ENCODE measurements at regions not wholly inside any gene's neighbourhood (a gene's known extent, or its start where the extent isn't known, plus 50 kb on each side); places are given as distances from the start of the nearest gene placed in this dataset.

DNA sequence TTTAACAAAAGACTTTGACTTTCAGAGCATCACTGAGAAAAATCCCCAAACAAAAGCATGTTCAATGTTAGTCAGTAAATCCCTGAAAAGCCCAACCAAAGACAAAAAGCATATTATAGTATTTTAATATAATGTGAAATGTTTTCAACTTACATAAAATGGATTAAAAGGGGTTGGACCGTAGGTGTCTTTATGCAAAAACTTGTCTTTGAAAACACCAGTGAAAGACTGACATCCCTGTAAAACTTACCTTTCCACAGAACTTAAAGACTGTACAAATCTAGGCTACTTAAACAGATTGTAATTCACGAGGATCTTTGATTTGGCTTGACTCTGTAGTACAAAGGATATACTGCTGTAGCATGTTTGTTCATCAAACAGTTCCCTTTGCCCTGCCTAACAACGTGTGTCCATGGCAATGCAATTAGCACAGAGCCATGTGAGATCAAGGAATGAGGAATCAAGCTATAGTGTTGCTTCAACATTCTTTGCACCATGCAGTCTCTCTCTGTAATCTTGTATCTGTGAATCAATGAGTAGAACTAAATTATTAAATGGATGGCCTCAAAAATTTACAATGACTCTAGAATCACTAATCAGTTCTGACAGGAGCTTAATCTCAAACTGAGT lies 138.5 kb upstream of the SYT1 start:
- ChIA-PET POLR2A (no interaction called here), CTCF (no interaction called here)
- Mint-ChIP-seq H3K4me3 (no peak overlapping the region), H3K9me3 (ENCODE audit: low read depth) (peaks cover 4% of the 10 kb centered on the region), H3K36me3 (ENCODE audit: low read depth) (no peaks in the 10 kb centered on the region), H3K27me3 (no peaks in the 10 kb centered on the region), H3K27ac (no peak overlapping the region), H3K4me1 (no peaks in the 10 kb centered on the region)
- ATAC-seq: no peak
- intact Hi-C loops (cut with DNase I, micrococcal nuclease): no loop called here
- DNase-seq: no peak

DNA sequence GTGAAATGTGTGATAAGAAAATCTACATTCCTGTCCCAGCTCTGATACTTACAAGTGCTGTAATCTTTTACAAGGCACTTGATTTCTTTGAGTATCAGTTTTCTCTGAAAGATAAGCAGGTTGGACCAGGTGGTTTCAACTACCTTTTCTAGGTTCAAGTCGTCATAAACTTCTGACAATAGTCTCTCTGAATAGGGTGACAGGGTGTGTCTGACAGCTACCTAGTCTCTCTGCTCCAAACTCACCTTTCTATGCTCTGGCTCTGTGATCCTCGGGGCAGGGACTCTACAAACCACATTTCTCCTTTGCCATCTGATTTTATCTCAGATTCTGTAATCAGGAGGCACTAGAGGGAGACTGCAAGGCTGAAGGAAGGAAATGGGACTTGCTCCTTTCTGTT lies 137.7 kb upstream of the SYT1 start:
- POLR2A ChIA-PET: no interaction called here
- Mint-ChIP-seq H3K4me3 (no peak overlapping the region), H3K4me1 (no peaks in the 10 kb centered on the region), H3K27ac (no peak overlapping the region), H3K36me3 (ENCODE audit: low read depth) (no peaks in the 10 kb centered on the region), H3K9me3 (ENCODE audit: low read depth) (peaks cover 4% of the 10 kb centered on the region), H3K27me3 (no peaks in the 10 kb centered on the region)
- intact Hi-C loops (cut with DNase I, micrococcal nuclease): no loop called here
- CTCF ChIA-PET: no interaction called here
- DNase-seq (no peak), ATAC-seq (no peak)

DNA sequence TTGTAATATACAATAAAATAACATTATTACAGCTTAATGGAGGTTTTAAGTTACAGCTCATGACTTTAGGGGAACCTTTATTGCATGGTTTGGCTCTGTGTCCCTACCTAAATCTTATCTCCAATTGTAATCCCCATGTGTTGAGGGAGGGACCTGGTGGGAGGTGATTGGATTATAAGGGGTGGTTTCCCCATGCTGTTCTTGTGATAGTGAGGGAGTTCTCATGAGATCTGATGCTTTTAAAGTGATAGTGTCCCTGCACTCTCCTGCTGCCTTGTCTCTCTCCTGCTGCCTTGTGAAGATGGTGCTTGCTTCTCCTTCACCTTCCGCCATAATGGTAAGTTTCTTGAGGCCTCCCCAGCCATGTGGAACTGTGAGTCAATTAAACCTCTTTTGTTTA lies 132.1 kb upstream of the SYT1 start:
- intact Hi-C loops (cut with DNase I, micrococcal nuclease): no loop called here
- Mint-ChIP-seq H3K4me1 (no peaks in the 10 kb centered on the region), H3K27me3 (no peaks in the 10 kb centered on the region), H3K27ac (no peak overlapping the region), H3K36me3 (ENCODE audit: low read depth) (no peaks in the 10 kb centered on the region), H3K4me3 (no peak overlapping the region), H3K9me3 (ENCODE audit: low read depth) (no peaks in the 10 kb centered on the region)
- no peak for DNase-seq
- ChIA-PET POLR2A (no interaction called here), CTCF (interaction anchor here (0.7 kb wide), 1 partner anchor 77 kb away, joined by 5 read pairs; no protein-coding TSS in a partner anchor)
- ATAC-seq: no peak

DNA sequence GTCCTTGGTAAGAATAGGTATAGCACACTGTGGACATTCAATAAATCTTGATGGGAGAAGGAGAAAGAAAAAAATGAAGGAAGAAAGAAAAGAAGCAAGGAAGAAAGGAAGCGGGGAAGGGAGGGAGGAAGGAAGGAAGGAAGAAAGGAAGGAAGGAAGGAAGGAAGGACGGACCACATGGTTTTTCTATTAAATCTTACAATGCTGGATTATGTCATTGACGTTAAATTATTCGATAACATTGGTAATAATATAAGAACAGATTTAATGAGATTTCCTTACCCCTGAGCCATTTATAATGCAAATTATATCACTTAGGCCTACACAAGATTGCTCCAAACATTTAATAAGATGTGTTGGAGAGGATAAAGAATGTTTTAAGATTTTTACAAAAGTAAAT lies 124.9 kb upstream of the SYT1 start:
- CTCF ChIA-PET: no interaction called here
- Mint-ChIP-seq H3K27me3 (no peaks in the 10 kb centered on the region), H3K27ac (no peak overlapping the region), H3K4me1 (no peaks in the 10 kb centered on the region), H3K4me3 (no peak overlapping the region), H3K36me3 (ENCODE audit: low read depth) (no peaks in the 10 kb centered on the region), H3K9me3 (ENCODE audit: low read depth) (peaks cover 6% of the 10 kb centered on the region)
- intact Hi-C loops (cut with DNase I, micrococcal nuclease): no loop called here
- POLR2A ChIA-PET: no interaction called here
- DNase-seq: no peak
- no peak for ATAC-seq

DNA sequence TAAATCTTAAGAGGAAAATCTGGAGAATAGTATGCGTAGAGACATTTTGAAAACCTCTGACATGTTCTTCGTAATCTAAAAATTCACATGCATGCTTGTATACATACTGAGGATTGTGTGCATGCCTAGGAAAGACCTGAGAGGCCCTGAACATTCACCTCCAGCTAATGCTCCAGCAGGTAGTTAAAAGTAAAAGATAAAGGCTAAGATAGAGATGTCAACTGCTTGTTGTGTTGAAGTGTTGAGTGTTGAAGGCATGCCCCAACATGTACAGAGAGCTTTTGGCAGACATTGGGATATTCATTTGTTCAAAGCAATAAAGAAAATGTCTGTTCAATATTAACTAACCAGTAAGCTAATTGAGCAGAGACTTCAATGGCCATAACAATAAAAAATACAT lies 118.6 kb upstream of the SYT1 start:
- Mint-ChIP-seq H3K4me1 (no peaks in the 10 kb centered on the region), H3K4me3 (no peak overlapping the region), H3K36me3 (ENCODE audit: low read depth) (no peaks in the 10 kb centered on the region), H3K9me3 (ENCODE audit: low read depth) (peaks cover 15% of the 10 kb centered on the region), H3K27ac (no peak overlapping the region), H3K27me3 (no peaks in the 10 kb centered on the region)
- DNase-seq: no peak
- ChIA-PET CTCF (no interaction called here), POLR2A (no interaction called here)
- no peak for ATAC-seq
- intact Hi-C loops (cut with DNase I, micrococcal nuclease): no loop called here

DNA sequence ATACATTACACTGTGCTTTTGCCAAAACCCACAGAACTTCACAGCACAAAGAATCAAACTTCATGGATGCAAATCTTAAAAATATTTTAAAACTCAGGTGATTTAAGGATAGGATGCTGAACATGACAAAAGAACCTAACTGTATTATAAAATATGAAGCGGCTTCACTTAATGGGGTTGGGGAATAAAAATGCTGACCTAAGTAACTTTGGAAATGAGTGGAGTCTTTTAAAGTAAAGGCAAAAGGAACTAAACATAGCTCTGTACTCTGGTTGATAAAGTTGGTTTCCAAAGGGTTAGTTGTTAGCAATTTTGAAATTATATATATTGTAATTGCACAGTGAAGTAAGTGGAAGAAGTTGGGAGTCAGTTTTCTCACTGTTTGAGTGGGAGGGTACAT lies 111.5 kb upstream of the SYT1 start:
- no peaks in the 10 kb centered on the region for H3K4me1 Mint-ChIP-seq
- H3K9me3 Mint-ChIP-seq (ENCODE audit: low read depth): peaks cover 13% of the 10 kb centered on the region
- CTCF ChIA-PET: no interaction called here
- H3K4me3 Mint-ChIP-seq: no peak overlapping the region
- POLR2A ChIA-PET: no interaction called here
- H3K27ac Mint-ChIP-seq: no peak overlapping the region
- DNase-seq (no peak), ATAC-seq (no peak)
- H3K36me3 Mint-ChIP-seq (ENCODE audit: low read depth): no peaks in the 10 kb centered on the region
- H3K27me3 Mint-ChIP-seq: no peaks in the 10 kb centered on the region
- intact Hi-C loops (cut with DNase I, micrococcal nuclease): no loop called here

DNA sequence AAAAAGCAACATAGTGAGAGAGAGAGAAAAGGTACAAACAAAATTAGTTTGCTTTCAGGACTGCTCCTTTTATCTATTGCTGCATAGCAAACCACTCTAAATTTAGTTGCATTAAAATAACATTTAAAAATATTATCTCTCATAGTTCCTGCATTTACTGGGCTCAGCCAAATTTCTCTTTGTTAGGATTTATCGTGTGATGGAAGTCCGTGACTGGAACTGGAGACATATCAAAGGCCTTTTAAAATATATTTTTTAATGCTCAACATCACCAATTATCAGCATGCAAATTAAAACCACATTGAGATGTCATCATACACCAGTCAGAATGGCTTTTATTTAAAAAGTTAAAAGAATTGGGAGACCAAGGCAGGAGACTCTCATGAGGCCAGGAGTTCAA lies 107.6 kb upstream of the SYT1 start:
- ATAC-seq (no peak), DNase-seq (no peak)
- Mint-ChIP-seq H3K9me3 (ENCODE audit: low read depth) (peaks cover 14% of the 10 kb centered on the region), H3K27me3 (no peaks in the 10 kb centered on the region), H3K4me1 (no peaks in the 10 kb centered on the region), H3K36me3 (ENCODE audit: low read depth) (no peaks in the 10 kb centered on the region), H3K4me3 (no peak overlapping the region), H3K27ac (no peak overlapping the region)
- POLR2A ChIA-PET: no interaction called here
- intact Hi-C loops (cut with DNase I, micrococcal nuclease): no loop called here
- CTCF ChIA-PET: no interaction called here

DNA sequence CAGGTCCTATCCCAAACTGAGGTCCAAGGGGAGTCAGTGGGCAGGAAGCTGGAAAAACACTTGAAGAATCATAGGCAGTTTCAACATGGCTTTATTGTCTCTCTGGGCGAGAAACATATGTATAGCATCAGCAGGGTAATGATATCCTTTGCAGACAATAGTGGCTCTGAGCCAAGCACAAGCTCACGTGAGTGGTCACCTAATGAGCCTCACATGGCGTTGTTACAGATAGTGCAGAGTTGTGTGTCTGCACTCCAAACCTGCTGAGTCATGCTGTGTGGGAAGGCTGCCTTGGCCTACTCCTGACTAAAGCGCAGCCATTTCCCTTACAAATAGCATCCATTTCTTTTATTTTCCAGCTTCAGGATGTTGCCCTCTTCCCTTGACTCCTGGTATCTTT lies 105.2 kb upstream of the SYT1 start:
- Mint-ChIP-seq H3K36me3 (ENCODE audit: low read depth) (no peaks in the 10 kb centered on the region), H3K4me1 (no peaks in the 10 kb centered on the region), H3K4me3 (no peak overlapping the region), H3K27ac (no peak overlapping the region), H3K9me3 (ENCODE audit: low read depth) (peaks cover 12% of the 10 kb centered on the region), H3K27me3 (no peaks in the 10 kb centered on the region)
- ATAC-seq: no peak
- DNase-seq: no peak
- ChIA-PET CTCF (no interaction called here), POLR2A (no interaction called here)
- intact Hi-C loops (cut with DNase I, micrococcal nuclease): no loop called here

DNA sequence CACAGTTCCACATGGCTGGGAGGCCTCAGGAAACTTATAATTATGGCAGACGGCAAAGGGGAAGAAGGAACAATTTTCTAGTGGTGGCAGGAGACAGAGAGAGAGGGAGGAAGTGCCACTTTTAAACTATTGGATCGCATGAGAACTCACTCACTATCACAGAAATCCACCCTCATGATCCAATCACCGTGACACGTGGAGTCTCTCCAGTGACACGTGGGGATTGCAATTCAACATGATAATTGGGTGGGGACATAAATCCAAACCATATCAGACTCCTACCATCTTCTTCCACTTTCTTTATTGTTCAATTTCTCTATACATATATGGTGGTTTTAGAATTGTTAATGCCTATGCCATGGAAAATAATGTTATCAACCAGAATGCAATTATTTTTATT lies 103.7 kb upstream of the SYT1 start:
- ATAC-seq: no peak
- DNase-seq: no peak
- H3K27ac Mint-ChIP-seq: no peak overlapping the region
- CTCF ChIA-PET: interaction anchor here (0.8 kb wide), 1 partner anchor 12 kb away, joined by 3 read pairs; no protein-coding TSS in a partner anchor
- H3K36me3 Mint-ChIP-seq (ENCODE audit: low read depth): no peaks in the 10 kb centered on the region
- no peaks in the 10 kb centered on the region for H3K27me3 Mint-ChIP-seq
- H3K4me3 Mint-ChIP-seq: no peak overlapping the region
- no peaks in the 10 kb centered on the region for H3K4me1 Mint-ChIP-seq
- H3K9me3 Mint-ChIP-seq (ENCODE audit: low read depth): peaks cover 10% of the 10 kb centered on the region
- intact Hi-C loops (cut with DNase I, micrococcal nuclease): no loop called here
- POLR2A ChIA-PET: no interaction called here

DNA sequence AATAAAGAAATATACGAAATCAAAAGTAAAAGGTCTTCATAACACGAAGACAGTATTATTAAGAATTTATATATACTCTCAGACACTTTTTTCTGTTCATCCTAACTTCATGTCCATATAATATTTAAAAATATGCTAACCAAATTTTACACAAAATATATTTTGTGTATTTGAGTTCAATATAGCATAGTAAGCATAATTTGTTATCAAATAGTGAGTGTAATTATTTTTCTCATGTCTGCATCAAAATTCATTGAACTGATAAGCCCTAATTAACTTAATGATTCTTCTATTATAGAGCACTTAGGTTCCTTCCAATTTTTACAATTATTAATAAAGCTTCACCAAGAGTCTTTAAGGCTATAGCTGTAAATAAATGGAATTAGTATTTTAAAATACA lies 99.7 kb upstream of the SYT1 start:
- ChIA-PET CTCF (no interaction called here), POLR2A (no interaction called here)
- peaks cover 7% of the 10 kb centered on the region for H3K9me3 Mint-ChIP-seq (ENCODE audit: low read depth)
- no peak overlapping the region for H3K4me3 Mint-ChIP-seq
- no peak overlapping the region for H3K27ac Mint-ChIP-seq
- H3K36me3 Mint-ChIP-seq (ENCODE audit: low read depth): no peaks in the 10 kb centered on the region
- ATAC-seq (no peak), DNase-seq (no peak)
- intact Hi-C loops (cut with DNase I, micrococcal nuclease): no loop called here
- no peaks in the 10 kb centered on the region for H3K27me3 Mint-ChIP-seq
- H3K4me1 Mint-ChIP-seq: no peaks in the 10 kb centered on the region

DNA sequence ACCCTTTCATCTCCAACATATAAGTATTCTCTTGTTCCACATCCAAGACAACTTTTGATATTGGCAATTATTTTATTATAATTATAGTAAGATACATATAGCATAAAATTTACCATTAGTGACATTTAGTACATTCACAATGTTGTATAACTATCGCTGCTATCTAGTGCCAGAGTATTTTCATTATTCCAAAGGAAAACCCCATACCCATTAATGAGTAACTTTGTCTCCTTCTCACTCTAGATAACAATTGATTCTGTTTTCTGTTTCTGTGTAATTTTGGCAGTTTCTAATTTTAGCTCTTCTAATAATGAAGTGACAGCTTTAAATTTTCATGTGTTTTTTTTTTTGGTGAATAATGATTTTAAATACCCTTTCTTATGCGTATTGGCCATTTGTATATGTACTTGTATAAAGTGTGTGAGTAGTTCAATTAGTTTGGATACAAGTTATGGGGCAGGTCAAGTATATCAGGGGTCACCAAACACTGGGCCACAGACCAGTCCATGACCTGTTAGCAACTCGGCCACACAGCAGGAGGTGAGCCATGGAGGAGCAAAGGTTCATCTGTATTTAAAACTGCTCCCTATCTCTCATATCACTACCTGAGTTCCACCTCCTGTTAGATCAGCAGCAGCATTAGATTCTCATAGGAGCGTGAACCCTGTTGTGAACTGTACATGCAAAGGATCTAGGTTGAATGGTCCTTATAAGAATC lies 97.2 kb upstream of the SYT1 start:
- Mint-ChIP-seq H3K27me3 (no peaks in the 10 kb centered on the region), H3K27ac (no peak overlapping the region)
- CTCF ChIA-PET: no interaction called here

DNA sequence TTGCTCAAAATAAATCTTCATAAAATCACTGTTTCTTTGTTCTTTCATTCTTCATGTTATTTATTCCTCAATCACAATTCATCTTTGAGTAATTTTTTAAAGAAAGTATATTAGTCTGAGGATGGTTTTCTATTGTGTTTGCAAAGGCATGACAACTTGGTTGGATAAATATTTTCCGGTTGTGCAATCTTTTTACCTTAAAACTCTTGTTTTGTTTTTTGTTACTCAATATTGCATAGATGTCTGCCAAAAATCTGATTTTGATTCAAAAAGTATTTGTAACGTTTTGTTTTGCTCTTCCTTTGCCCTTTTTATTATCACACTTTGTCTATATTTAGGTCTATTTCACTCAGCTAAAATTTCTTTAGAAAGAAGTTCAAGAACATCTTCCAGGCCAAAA lies 86.2 kb upstream of the SYT1 start:
- POLR2A ChIA-PET: no interaction called here
- intact Hi-C loops (cut with DNase I, micrococcal nuclease): no loop called here
- H3K4me1 Mint-ChIP-seq: no peaks in the 10 kb centered on the region
- H3K36me3 Mint-ChIP-seq (ENCODE audit: low read depth): no peaks in the 10 kb centered on the region
- H3K9me3 Mint-ChIP-seq (ENCODE audit: low read depth): peaks cover 4% of the 10 kb centered on the region
- CTCF ChIA-PET: no interaction called here
- no peaks in the 10 kb centered on the region for H3K27me3 Mint-ChIP-seq
- ATAC-seq (no peak), DNase-seq (no peak)
- H3K27ac Mint-ChIP-seq: no peak overlapping the region
- no peak overlapping the region for H3K4me3 Mint-ChIP-seq

More for the DNA sequence above, 97.2 kb upstream of the SYT1 start:
- Mint-ChIP-seq H3K36me3 (ENCODE audit: low read depth) (no peaks in the 10 kb centered on the region), H3K9me3 (ENCODE audit: low read depth) (peaks cover 6% of the 10 kb centered on the region), H3K4me3 (no peak overlapping the region), H3K4me1 (no peaks in the 10 kb centered on the region)
- intact Hi-C loops (cut with DNase I, micrococcal nuclease): no loop called here
- POLR2A ChIA-PET: no interaction called here
- no peak for DNase-seq
- ATAC-seq: no peak

DNA sequence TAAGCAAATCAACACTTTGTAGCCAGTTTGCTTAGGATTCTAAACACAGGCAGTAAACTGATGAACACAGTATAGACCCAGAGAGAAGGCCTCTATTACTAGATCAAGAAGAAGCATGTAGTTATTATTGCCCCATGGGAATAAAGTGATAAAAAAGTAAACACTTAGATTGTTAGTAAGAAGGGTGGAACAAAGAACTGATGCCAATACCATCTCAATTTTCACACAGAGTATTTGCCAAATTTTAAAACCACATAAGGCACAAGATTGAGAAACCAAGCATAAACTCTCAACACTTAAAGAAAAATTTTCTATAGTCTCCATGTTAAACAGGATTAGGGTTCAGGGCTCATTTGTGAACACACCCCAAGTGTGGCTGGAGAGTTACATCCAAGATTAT lies 77.0 kb upstream of the SYT1 start:
- ATAC-seq (no peak), DNase-seq (no peak)
- H3K4me3 Mint-ChIP-seq: no peak overlapping the region
- H3K36me3 Mint-ChIP-seq (ENCODE audit: low read depth): no peaks in the 10 kb centered on the region
- POLR2A ChIA-PET: no interaction called here
- intact Hi-C loops (cut with DNase I, micrococcal nuclease): no loop called here
- no peaks in the 10 kb centered on the region for H3K4me1 Mint-ChIP-seq
- CTCF ChIA-PET: no interaction called here
- no peaks in the 10 kb centered on the region for H3K9me3 Mint-ChIP-seq (ENCODE audit: low read depth)
- H3K27ac Mint-ChIP-seq: no peak overlapping the region
- no peaks in the 10 kb centered on the region for H3K27me3 Mint-ChIP-seq
